A549 (cell line): ENCODE measurements at regions not wholly inside any gene's neighbourhood (a gene's known extent, or its start where the extent isn't known, plus 50 kb on each side); places are given as distances from the start of the nearest gene placed in this dataset.

Source experiments
- ATAC-seq, 2 experiments: fragments of 200-7000 bp in 1 of 2; fragments of >200 bp in 1 of 2; cut with Nextera tagmentation in 1 of 2; cut with Tn5 transposase in 1 of 2; 3 replicates each; pipeline versions ENCODE4 v1.8.0 to v1.9.1; 2018 to 2020; ENCODE audit warnings: mild to moderate bottlenecking in 1 of 2, moderate library complexity in 1 of 2
- CTCF ChIA-PET: fragments of 300-600 bp; sonication (Branson Sonifier 250); formaldehyde crosslinking; extraction: SDS; loops from one replicate; lab custom pipeline; 2021; ENCODE audit warnings: antibody characterized with exemption, inconsistent platforms; lab: Yijun Ruan, JAX
- POLR2A ChIA-PET: fragments of 350-600 bp; formaldehyde crosslinking; extraction: SDS; loops from one replicate; lab custom pipeline; 2021; ENCODE audit warnings: antibody characterized with exemption, inconsistent platforms; lab: Yijun Ruan, JAX
- DNase-seq, 2 experiments: peaks; one replicate each; pipeline versions ENCODE4 v3.0.0 to v3.0.0-alpha.2; 2011 to 2016; ENCODE audit warnings: low read depth in 1 of 2, low spot score in 1 of 2
- FAIRE-seq: peaks from 2 replicates; lab custom pipeline; 2011; peaks lifted over from hg19 to GRCh38; lab: Jason Lieb, UNC
- H3K27ac ChIP-seq, 2 experiments: fragments of >200 bp; sonication (Bioruptor Twin); formaldehyde crosslinking; 3 replicates each; pipeline ENCODE4 v1.5.1; 2016 to 2017
- H3K4me1 ChIP-seq: fragments of >200 bp; sonication (Bioruptor Twin); formaldehyde crosslinking; 3 replicates; pipeline ENCODE4 v1.6.1; 2016
- H3K4me2 ChIP-seq: fragments of >200 bp; sonication (Bioruptor Twin); formaldehyde crosslinking; 3 replicates; pipeline ENCODE4 v1.6.1; 2016
- H3K4me3 ChIP-seq: fragments of >200 bp; sonication (Bioruptor Twin); formaldehyde crosslinking; 3 replicates; pipeline ENCODE4 v1.5.1; 2016
- H3K9me3 ChIP-seq: fragments of >200 bp; sonication (Bioruptor Twin); formaldehyde crosslinking; 3 replicates; pipeline ENCODE4 v1.6.1; 2016
- BHLHE40 ChIP-seq: IDR thresholded peaks from 2 replicates; pipeline ENCODE4 v1.6.1; 2012; ENCODE audit warnings: low read depth, low read length, inconsistent platforms
- CBX2 ChIP-seq: fragments of 200-600 bp; sonication (generic); IDR thresholded peaks from 2 replicates; pipeline ENCODE4 v1.6.1; 2016; ENCODE audit warnings: low read depth, mild to moderate bottlenecking, borderline replicate concordance
- CEBPB ChIP-seq, 2 experiments: fragments of >200 bp in 1 of 2; sonication (Bioruptor Twin) in 1 of 2; formaldehyde crosslinking in 1 of 2; IDR thresholded peaks; 2 replicates each; pipeline ENCODE4 v1.6.1; 2012 to 2016
- CHD2 ChIP-seq: fragments of 150-350 bp; IDR thresholded peaks from 2 replicates; pipeline ENCODE4 v1.6.1; 2014; ENCODE audit warnings: low read length; ENCODE audit not compliant: partially characterized antibody
- EHF ChIP-seq: fragments of 250-450 bp; sonication (Bioruptor Pico); IDR thresholded peaks from 2 replicates; pipeline ENCODE4 v1.5.0; 2020; ENCODE audit warnings: mild to moderate bottlenecking
- FOSL2 ChIP-seq, 2 experiments: fragments of 450-650 bp in 1 of 2; fragments of >200 bp in 1 of 2; sonication (Bioruptor Twin) in 1 of 2; formaldehyde crosslinking; IDR thresholded peaks; 2 replicates each; pipeline versions ENCODE4 v1.5.0 to v1.6.1; 2016 to 2020; ENCODE audit warnings: mild to moderate bottlenecking in 1 of 2, moderate library complexity in 1 of 2
- GATA3 ChIP-seq: IDR thresholded peaks from 2 replicates; pipeline ENCODE4 v1.6.1; 2012; ENCODE audit warnings: borderline replicate concordance
- HEYL ChIP-seq: fragments of 250-450 bp; sonication (Bioruptor Pico); IDR thresholded peaks from 2 replicates; pipeline ENCODE4 v1.8.0; 2021; ENCODE audit warnings: mild to moderate bottlenecking, moderate library complexity
- HOXB13 ChIP-seq: fragments of 250-450 bp; sonication (Bioruptor Pico); IDR thresholded peaks from 2 replicates; pipeline ENCODE4 v1.5.0; 2020; ENCODE audit warnings: low read depth, mild to moderate bottlenecking, moderate library complexity
- HOXB5 ChIP-seq: fragments of 250-450 bp; sonication (Bioruptor Pico); IDR thresholded peaks from 2 replicates; pipeline ENCODE4 v1.5.0; 2020; ENCODE audit warnings: mild to moderate bottlenecking, moderate library complexity
- JUN ChIP-seq, 2 experiments: fragments of >200 bp; sonication (Bioruptor Twin); formaldehyde crosslinking; IDR thresholded peaks; 2 replicates in 1 of 2; 3 replicates in 1 of 2; pipeline ENCODE4 v1.6.1; 2016 to 2017
- KDM1A ChIP-seq: fragments of 200-600 bp; sonication (generic); IDR thresholded peaks from 2 replicates; pipeline ENCODE4 v1.6.1; 2016; ENCODE audit warnings: low read depth, mild to moderate bottlenecking
- KDM5A ChIP-seq: fragments of 200-600 bp; sonication (generic); IDR thresholded peaks from 2 replicates; pipeline ENCODE4 v1.6.1; 2016; ENCODE audit warnings: antibody characterized with exemption, mild to moderate bottlenecking
- MAZ ChIP-seq: fragments of 150-350 bp; IDR thresholded peaks from 2 replicates; pipeline ENCODE4 v1.6.1; 2014; ENCODE audit warnings: antibody characterized with exemption, low read depth, low read length, borderline replicate concordance
- NFE2L2 ChIP-seq: fragments of 150-350 bp; conservative IDR thresholded peaks from 2 replicates; pipeline ENCODE4 v1.6.1; 2014; ENCODE audit warnings: low read length
- NPAS2 ChIP-seq: fragments of 250-450 bp; sonication (Bioruptor Pico); IDR thresholded peaks from 2 replicates; pipeline ENCODE4 v1.8.0; 2022; ENCODE audit warnings: mild to moderate bottlenecking, moderate library complexity, borderline replicate concordance
- POLR2A ChIP-seq: IDR thresholded peaks from 2 replicates; pipeline ENCODE4 v1.6.1; 2012; ENCODE audit warnings: mild to moderate bottlenecking, low read length
- RARB ChIP-seq: fragments of 250-450 bp; sonication (Bioruptor Pico); IDR thresholded peaks from 2 replicates; pipeline ENCODE4 v1.8.0; 2021; ENCODE audit warnings: mild to moderate bottlenecking, moderate library complexity
- RCOR1 ChIP-seq: fragments of 150-350 bp; IDR thresholded peaks from 2 replicates; pipeline ENCODE4 v1.6.1; 2014; ENCODE audit warnings: antibody characterized with exemption, low read length, low read depth
- RFX5 ChIP-seq: fragments of 450-650 bp; IDR thresholded peaks from 2 replicates; pipeline ENCODE4 v1.7.1; 2014; ENCODE audit warnings: antibody characterized with exemption, mild to moderate bottlenecking, moderate library complexity
- SREBF2 ChIP-seq: fragments of 450-650 bp; IDR thresholded peaks from 2 replicates; pipeline ENCODE4 v1.6.1; 2014; ENCODE audit warnings: mild to moderate bottlenecking, moderate library complexity
- TP53 ChIP-seq: fragments of 250-450 bp; sonication (Bioruptor Pico); IDR thresholded peaks from 2 replicates; pipeline ENCODE4 v1.5.0; 2021; ENCODE audit warnings: mild to moderate bottlenecking, moderate library complexity
- ZC3H11A ChIP-seq: fragments of 450-650 bp; IDR thresholded peaks from 2 replicates; pipeline ENCODE4 v1.6.1; 2014; ENCODE audit warnings: antibody characterized with exemption, mild to moderate bottlenecking
- WGBS: methylation state at CpG from one replicate; pipeline ENCODE4 v1.1.6; 2017; ENCODE audit errors: missing lambda C conversion rate; 5-methylcytosine and 5-hydroxymethylcytosine counted together
- TF ChIP-seq, protein P1 (sequence below): IDR thresholded peaks from 2 replicates; pipeline ENCODE4 v1.6.1; 2012
- TF ChIP-seq, protein P2 (sequence below): fragments of 150-350 bp; IDR thresholded peaks from 2 replicates; pipeline ENCODE4 v1.6.1; 2014; ENCODE audit warnings: low read depth, mild to moderate bottlenecking, low read length
- TF ChIP-seq, protein P3 (sequence below): IDR thresholded peaks from 2 replicates; pipeline ENCODE4 v1.6.1; 2012; ENCODE audit warnings: low read depth, borderline replicate concordance
- TF ChIP-seq, protein P4 (sequence below): fragments of >200 bp; sonication (Bioruptor Twin); formaldehyde crosslinking; IDR thresholded peaks from 3 replicates; pipeline ENCODE4 v1.5.1; 2016

DNA sequence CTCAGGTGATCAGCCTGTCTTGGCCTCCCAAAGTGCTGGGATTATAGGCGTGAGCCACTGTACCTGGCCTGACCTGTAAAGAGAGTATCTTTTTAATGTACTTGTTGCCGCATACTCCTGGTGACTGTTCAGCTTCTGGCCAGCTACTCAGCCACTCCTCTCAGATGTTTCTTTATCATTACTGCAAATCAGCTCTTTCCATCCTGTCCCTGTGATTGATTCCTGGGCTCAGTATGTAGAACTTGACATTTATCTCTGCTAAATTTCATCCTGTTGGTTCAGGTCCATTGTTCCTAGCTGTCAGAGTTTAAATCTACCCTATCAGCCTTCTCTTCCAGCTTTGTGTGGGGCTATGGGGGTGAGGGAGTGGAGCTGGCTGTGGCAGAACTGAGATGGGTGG lies 211.5 kb upstream of the ASIC2 start (continued):
- TF ChIP-seq, protein P1, sequence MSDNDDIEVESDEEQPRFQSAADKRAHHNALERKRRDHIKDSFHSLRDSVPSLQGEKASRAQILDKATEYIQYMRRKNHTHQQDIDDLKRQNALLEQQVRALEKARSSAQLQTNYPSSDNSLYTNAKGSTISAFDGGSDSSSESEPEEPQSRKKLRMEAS, result no peak
- TF ChIP-seq KDM1A (no peak), KDM5A (no peak), HOXB13 (CRISPR knock-in tag) (no peak), SREBF2 (no peak), RARB (CRISPR knock-in tag) (no peak), POLR2A (no peak), CHD2 (no peak), BHLHE40 (no peak)
- TF ChIP-seq, protein P2, sequence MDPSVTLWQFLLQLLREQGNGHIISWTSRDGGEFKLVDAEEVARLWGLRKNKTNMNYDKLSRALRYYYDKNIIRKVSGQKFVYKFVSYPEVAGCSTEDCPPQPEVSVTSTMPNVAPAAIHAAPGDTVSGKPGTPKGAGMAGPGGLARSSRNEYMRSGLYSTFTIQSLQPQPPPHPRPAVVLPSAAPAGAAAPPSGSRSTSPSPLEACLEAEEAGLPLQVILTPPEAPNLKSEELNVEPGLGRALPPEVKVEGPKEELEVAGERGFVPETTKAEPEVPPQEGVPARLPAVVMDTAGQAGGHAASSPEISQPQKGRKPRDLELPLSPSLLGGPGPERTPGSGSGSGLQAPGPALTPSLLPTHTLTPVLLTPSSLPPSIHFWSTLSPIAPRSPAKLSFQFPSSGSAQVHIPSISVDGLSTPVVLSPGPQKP, result no peak
- TF ChIP-seq, protein P3, sequence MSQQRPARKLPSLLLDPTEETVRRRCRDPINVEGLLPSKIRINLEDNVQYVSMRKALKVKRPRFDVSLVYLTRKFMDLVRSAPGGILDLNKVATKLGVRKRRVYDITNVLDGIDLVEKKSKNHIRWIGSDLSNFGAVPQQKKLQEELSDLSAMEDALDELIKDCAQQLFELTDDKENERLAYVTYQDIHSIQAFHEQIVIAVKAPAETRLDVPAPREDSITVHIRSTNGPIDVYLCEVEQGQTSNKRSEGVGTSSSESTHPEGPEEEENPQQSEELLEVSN, result no peak

DNA sequence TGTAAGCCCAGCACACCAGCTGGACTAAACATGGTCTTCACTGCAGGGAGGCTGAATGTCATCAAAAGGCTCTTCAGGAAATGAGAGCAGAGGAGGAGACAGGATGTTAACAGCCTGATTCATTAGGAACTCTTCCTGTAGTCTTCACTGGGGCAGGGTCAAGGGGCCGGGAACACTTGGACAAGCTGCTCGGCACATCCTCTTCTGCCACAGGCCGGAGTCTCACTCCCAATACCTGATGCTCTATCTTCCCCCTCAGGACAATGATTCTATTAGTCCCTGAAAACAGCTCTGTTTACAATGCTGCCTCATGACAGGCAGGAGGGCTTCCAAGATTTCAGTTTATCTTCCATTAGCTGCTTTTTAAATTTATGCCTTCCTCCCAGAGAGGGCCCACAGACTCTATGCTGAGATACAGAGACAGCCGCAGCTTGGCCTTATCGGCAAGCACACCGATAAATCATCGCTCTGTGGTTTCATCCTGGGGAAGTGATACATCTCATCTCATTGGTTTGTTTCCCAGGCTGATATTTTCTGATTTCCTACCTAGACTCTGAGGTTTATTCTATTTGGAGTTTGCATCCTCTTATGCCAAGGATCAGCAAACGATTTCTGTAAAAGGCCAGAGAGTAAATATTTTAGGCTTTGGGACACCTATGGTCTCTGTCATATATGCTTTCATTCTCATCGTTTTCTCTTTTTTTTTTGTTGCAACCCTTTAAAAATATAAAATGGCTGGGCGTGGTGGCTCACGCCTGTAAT lies 214.0 kb upstream of the ASIC2 start:
- no peak for FAIRE-seq
- H3K9me3 ChIP-seq, result no peaks in the 10 kb centered on the region; the same call in 2 of the 3 replicates
- no peak for DNase-seq
- WGBS, result 40% methylated on average over 11 of the region's 11 CpGs
- no peak for ATAC-seq
- TF ChIP-seq ZC3H11A (no peak), HOXB13 (CRISPR knock-in tag) (no peak), NFE2L2 (no peak), CHD2 (no peak), HOXB5 (CRISPR knock-in tag) (no peak), KDM5A (no peak), FOSL2 (IDR thresholded peaks at IDR 0.05) (no peak), FOSL2 (CRISPR knock-in tag; IDR thresholded peaks at IDR 0.05) (no peak), NPAS2 (CRISPR knock-in tag) (no peak)
- TF ChIP-seq, protein P4, sequence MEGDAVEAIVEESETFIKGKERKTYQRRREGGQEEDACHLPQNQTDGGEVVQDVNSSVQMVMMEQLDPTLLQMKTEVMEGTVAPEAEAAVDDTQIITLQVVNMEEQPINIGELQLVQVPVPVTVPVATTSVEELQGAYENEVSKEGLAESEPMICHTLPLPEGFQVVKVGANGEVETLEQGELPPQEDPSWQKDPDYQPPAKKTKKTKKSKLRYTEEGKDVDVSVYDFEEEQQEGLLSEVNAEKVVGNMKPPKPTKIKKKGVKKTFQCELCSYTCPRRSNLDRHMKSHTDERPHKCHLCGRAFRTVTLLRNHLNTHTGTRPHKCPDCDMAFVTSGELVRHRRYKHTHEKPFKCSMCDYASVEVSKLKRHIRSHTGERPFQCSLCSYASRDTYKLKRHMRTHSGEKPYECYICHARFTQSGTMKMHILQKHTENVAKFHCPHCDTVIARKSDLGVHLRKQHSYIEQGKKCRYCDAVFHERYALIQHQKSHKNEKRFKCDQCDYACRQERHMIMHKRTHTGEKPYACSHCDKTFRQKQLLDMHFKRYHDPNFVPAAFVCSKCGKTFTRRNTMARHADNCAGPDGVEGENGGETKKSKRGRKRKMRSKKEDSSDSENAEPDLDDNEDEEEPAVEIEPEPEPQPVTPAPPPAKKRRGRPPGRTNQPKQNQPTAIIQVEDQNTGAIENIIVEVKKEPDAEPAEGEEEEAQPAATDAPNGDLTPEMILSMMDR, result no peak
- TF ChIP-seq, protein P1, result no peak
- no peak overlapping the region for H3K4me3 ChIP-seq
- ChIA-PET CTCF (interaction anchor here (0.6 to 1.4 kb wide), 2 partner anchors 9 to 14 kb away, joined by 3 to 6 read pairs; no protein-coding TSS in a partner anchor), POLR2A (no interaction called here)
- no peak overlapping the region for H3K4me2 ChIP-seq
- H3K27ac ChIP-seq, result no peak overlapping the region
- no peaks in the 10 kb centered on the region for H3K4me1 ChIP-seq

DNA sequence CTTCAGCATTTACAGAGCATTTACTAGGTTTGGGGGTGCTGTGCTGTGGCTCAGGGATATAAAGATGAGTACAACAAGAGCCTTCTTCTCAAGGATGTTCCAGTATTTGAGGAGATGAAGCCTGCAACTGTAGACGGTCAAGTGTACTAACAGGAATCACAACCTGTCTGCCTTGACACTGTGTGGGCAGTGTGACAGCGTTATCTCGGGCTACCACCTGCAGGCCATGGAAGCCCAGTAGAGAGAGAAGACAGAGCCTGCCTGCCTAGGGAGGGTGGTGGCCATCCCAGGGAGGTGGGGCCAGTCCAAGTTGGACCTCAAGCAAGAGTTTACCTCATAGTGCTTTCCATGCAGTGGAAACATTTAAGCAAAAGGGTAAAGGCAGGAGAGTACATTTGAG lies 215.1 kb upstream of the ASIC2 start:
- no peak for FAIRE-seq
- Histone ChIP-seq H3K9me3 (no peaks in the 10 kb centered on the region; the same call in 2 of the 3 replicates), H3K4me3 (no peak overlapping the region), H3K4me1 (no peaks in the 10 kb centered on the region), H3K4me2 (no peak overlapping the region), H3K27ac (no peak overlapping the region)
- 7% methylated on average over 3 of the region's 3 CpGs for WGBS
- no peak for DNase-seq
- ATAC-seq, result no peak
- TF ChIP-seq MAZ, result no peak
- TF ChIP-seq BHLHE40, result no peak
- TF ChIP-seq HEYL (CRISPR knock-in tag), result no peak
- TF ChIP-seq JUN (IDR thresholded peaks at IDR 0.05), result no peak
- TF ChIP-seq CEBPB (IDR thresholded peaks at IDR 0.05), result no peak
- no peak for TF ChIP-seq CBX2
- no peak for TF ChIP-seq KDM1A
- no peak for TF ChIP-seq RCOR1
- TF ChIP-seq EHF (CRISPR knock-in tag), result no peak
- TF ChIP-seq GATA3, result no peak
- TF ChIP-seq, protein P4, result no peak
- TF ChIP-seq RFX5, result no peak
- TF ChIP-seq TP53 (CRISPR knock-in tag), result no peak
- ChIA-PET POLR2A (no interaction called here), CTCF (no interaction called here)
